Stimulated activated CD4-positive, alpha-beta T cell treated with anti-CD3 and anti-CD28 coated beads, Interleukin-15, amount 100 ng/mL, for 48 hours (primary cell): ENCODE measurements at regions not wholly inside any gene's neighbourhood (a gene's known extent, or its start where the extent isn't known, plus 50 kb on each side); places are given as distances from the start of the nearest gene placed in this dataset.
"Not testable (repeated sequence)": the region's sequence is repeated elsewhere in the genome, so short reads cannot be mapped to it uniquely, and the experiment has no call there.

ENCODE experiments used
- DNase-seq, 2 donors: peaks; one replicate each; pipeline ENCODE4 v3.0.0-alpha.2; 2020; ENCODE audit warnings: low read depth in 2 of 2

GRCh38 chr6:139722530-139722929 lies 348.1 kb upstream of the CITED2 start:
- no peak for DNase-seq

- DNase-seq = no peak
Measured at GRCh38 chr6:139721954-139722353, 347.5 kb upstream of the CITED2 start.

- DNase-seq = no peak
Measured at GRCh38 chr6:139713900-139714506, 339.6 kb upstream of the CITED2 start.

GRCh38 chr6:139713424-139713823 lies 339.0 kb upstream of the CITED2 start:
- DNase-seq = no peak

GRCh38 chr6:139712830-139713229 lies 338.4 kb upstream of the CITED2 start:
- no peak for DNase-seq

- DNase-seq = no peak
Measured at GRCh38 chr6:139711804-139712585, 337.5 kb upstream of the CITED2 start.

GRCh38 chr6:139710556-139710955 lies 336.1 kb upstream of the CITED2 start:
- DNase-seq = no peak

GRCh38 chr6:139708337-139709199 lies 334.1 kb upstream of the CITED2 start:
- DNase-seq = no peak

- DNase-seq = no peak
Measured at GRCh38 chr6:139706912-139707311, 332.5 kb upstream of the CITED2 start.

- DNase-seq = no peak
Measured at GRCh38 chr6:139705284-139705683, 330.8 kb upstream of the CITED2 start.

GRCh38 chr6:139703780-139704179 lies 329.3 kb upstream of the CITED2 start:
- DNase-seq = no peak

- DNase-seq = no peak
Measured at GRCh38 chr6:139702706-139703105, 328.3 kb upstream of the CITED2 start.

- DNase-seq = no peak
Measured at GRCh38 chr6:139701695-139702094, 327.2 kb upstream of the CITED2 start.

- no peak for DNase-seq
Measured at GRCh38 chr6:139701003-139701402, 326.6 kb upstream of the CITED2 start.

- no peak for DNase-seq
Measured at GRCh38 chr6:139699911-139700310, 325.5 kb upstream of the CITED2 start.

- no peak for DNase-seq
Measured at GRCh38 chr6:139699335-139699734, 324.9 kb upstream of the CITED2 start.

GRCh38 chr6:139698526-139699176 lies 324.2 kb upstream of the CITED2 start:
- no peak for DNase-seq

GRCh38 chr6:139697856-139698255 lies 323.4 kb upstream of the CITED2 start:
- DNase-seq = not testable (repeated sequence)

- DNase-seq = not testable (repeated sequence)
Measured at GRCh38 chr6:139696991-139697390, 322.5 kb upstream of the CITED2 start.

- DNase-seq = no peak
Measured at GRCh38 chr6:139695361-139695760, 320.9 kb upstream of the CITED2 start.

- no peak for DNase-seq
Measured at GRCh38 chr6:139693735-139694134, 319.3 kb upstream of the CITED2 start.

GRCh38 chr6:139690007-139690406 lies 315.6 kb upstream of the CITED2 start:
- no peak for DNase-seq
